Choroid plexus epithelial cell (primary cell): ENCODE measurements at regions not wholly inside any gene's neighbourhood (a gene's known extent, or its start where the extent isn't known, plus 50 kb on each side); places are given as distances from the start of the nearest gene placed in this dataset.

Source experiments
- DNase-seq: peaks from one replicate; pipeline ENCODE4 v3.0.0-alpha.2; 2010; ENCODE audit warnings: low read depth
- H3K4me3 ChIP-seq: 2 replicates; pipeline ENCODE4 v1.5.1; 2011; ENCODE audit warnings: low read depth, mild to moderate bottlenecking, control low read depth, low read length, moderate library complexity
- TF ChIP-seq, protein P1 (sequence below): conservative IDR thresholded peaks from 2 replicates; pipeline ENCODE4 v1.5.1; 2011; ENCODE audit warnings: low read depth, mild to moderate bottlenecking, control low read depth, inconsistent platforms, low read length, moderate library complexity

DNA sequence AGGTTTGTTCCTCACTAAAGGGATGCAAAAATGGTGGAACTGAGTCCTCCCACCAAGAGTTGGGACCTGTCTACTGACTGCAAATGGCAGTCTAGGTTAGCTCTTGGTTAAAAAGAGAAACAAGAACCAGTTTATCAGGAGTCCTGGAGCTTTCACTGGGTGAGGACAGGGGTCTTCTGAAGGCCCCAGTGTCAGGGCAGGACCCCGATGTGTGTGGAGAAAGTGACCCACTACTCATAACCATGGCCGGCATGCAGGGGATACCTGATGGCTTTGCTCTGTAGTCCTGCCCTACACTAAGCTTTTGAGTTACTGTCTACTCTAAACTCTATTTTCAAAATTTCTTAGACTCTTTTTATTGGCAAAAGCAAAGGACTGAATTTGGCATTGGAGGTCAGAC, 220.5 kb downstream of the ANKRD60 start:
- no peak for DNase-seq
- no peak overlapping the region for H3K4me3 ChIP-seq
- TF ChIP-seq, protein P1, sequence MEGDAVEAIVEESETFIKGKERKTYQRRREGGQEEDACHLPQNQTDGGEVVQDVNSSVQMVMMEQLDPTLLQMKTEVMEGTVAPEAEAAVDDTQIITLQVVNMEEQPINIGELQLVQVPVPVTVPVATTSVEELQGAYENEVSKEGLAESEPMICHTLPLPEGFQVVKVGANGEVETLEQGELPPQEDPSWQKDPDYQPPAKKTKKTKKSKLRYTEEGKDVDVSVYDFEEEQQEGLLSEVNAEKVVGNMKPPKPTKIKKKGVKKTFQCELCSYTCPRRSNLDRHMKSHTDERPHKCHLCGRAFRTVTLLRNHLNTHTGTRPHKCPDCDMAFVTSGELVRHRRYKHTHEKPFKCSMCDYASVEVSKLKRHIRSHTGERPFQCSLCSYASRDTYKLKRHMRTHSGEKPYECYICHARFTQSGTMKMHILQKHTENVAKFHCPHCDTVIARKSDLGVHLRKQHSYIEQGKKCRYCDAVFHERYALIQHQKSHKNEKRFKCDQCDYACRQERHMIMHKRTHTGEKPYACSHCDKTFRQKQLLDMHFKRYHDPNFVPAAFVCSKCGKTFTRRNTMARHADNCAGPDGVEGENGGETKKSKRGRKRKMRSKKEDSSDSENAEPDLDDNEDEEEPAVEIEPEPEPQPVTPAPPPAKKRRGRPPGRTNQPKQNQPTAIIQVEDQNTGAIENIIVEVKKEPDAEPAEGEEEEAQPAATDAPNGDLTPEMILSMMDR, result no peak

GRCh38 chr20:58006346-58007316, 221.8 kb downstream of the ANKRD60 start:
- no peak overlapping the region for H3K4me3 ChIP-seq
- DNase-seq, result no peak
- TF ChIP-seq, protein P1, result no peak

DNA sequence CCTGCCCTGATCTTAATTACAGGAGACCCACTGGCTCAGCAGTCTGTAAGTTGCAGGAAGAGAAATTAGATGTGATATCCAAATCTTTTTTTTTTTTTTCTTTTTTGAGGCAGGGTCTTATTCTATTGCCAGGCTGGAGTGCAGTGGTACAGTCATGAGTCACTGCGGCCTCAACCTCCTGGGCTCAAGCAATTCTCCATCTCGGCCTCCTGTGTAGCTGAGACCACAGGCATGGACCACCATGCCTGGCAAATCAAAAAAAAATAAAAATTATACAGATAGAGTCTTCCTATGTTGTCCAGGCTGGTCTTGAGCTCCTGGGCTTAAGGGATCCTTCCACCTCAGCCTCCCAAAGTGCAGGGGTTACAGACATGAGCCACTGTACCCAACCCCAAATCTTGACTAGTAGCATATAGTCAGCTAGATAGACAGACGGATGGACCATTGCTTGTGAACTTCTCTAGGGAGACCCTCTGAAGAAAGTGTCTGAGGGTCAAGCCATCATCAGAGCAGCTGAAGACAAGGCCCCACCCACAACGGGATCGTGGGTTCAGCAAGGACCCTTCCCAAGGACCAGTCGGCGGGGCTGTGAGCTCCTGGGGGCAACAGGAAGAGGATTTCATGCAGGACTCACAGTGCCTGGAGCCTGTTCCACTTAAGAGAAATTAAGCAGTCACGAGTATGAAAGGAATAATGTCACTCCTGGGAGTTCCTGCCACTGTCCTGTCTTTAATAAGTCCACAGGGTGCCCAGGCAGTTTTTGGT, 222.7 kb downstream of the ANKRD60 start:
- TF ChIP-seq, protein P1, result no peak
- no peak for DNase-seq

GRCh38 chr20:58004900-58005299, 223.6 kb downstream of the ANKRD60 start:
- DNase-seq, result no peak
- TF ChIP-seq, protein P1, result no peak

More for the DNA sequence above, 222.7 kb downstream of the ANKRD60 start:
- no peak overlapping the region for H3K4me3 ChIP-seq

GRCh38 chr20:58004146-58004545, 224.3 kb downstream of the ANKRD60 start:
- DNase-seq, result no peak
- TF ChIP-seq, protein P1, result no peak
- no peak overlapping the region for H3K4me3 ChIP-seq

More at GRCh38 chr20:58004900-58005299, 223.6 kb downstream of the ANKRD60 start:
- no peak overlapping the region for H3K4me3 ChIP-seq

- no peak for DNase-seq
- TF ChIP-seq, protein P1, result no peak
These were observed 224.9 kb downstream of the ANKRD60 start for GRCh38 chr20:58003525-58003924.

More at GRCh38 chr20:58003525-58003924, 224.9 kb downstream of the ANKRD60 start:
- H3K4me3 ChIP-seq, result no peak overlapping the region
